ENCODE measurements at regions not wholly inside any gene's neighbourhood (a gene's known extent, or its start where the extent isn't known, plus 50 kb on each side); places are given as distances from the start of the nearest gene placed in this dataset.

DNA sequence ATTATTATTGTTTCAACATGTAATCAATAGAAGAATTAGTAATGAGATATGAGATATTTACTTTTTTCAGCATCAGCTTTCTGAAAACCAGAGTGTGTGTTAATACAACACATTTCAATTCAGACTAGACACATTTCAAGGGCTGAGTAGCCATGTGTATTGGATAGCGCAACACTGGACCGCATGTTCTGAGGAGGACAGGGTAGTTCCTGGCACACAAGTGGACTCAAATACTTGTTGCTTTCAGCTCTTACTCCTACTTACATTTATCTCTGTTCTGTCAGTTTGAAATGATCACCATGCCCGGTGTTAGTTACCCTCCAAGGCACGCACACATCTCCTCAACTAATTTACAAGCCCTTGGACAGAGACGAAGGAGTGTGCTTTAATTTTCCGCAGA is 126.6 kb downstream of the SLC24A2 start:
- no peak for TF ChIP-seq EZH2 (IDR thresholded peaks at IDR 0.05; ENCODE audit: insufficient read depth, poor library complexity, severe bottlenecking)
- no peak for TF ChIP-seq EZH2phosphoT487 (IDR thresholded peaks at IDR 0.05; ENCODE audit: insufficient read depth, low read depth)
